ENCODE measurements at regions not wholly inside any gene's neighbourhood (a gene's known extent, or its start where the extent isn't known, plus 50 kb on each side); places are given as distances from the start of the nearest gene placed in this dataset.

DNA sequence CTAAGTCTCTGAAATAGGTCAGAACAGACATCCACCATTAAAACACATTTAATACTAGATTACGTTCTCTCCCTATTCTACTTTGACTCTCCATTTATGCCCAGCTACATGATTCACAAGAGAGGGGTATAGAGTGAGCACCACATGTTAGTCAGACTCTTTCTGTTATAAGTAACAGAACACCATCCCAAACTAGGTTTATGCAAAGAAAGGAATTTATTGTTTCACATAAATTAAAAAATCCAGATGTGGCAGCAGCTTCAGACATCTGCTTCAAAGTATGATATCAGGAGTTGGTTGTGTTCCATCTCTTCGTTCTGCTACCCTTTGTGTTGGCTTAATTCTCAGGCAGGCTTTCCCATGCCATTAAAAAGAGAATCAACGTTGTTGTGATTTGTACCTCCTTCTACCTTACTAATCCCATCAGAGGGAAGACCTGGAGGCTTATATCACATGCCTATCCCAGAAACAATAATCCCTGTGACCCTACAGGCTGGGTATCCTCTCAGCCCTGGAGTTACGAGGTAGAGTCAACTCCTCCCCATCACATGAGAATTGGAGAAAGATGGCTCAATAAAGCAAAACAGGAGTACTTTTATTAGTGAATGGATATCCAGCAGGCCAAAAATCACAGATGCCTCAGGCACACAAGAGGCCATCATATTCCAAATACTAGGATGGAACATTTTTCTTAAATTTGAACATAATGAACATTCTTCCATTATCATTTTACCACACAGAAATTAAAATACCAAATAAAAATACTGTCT, 163.2 kb downstream of the SLC7A11 start:
- DNase-seq (ENCODE audit: low read depth), result no peak

DNA sequence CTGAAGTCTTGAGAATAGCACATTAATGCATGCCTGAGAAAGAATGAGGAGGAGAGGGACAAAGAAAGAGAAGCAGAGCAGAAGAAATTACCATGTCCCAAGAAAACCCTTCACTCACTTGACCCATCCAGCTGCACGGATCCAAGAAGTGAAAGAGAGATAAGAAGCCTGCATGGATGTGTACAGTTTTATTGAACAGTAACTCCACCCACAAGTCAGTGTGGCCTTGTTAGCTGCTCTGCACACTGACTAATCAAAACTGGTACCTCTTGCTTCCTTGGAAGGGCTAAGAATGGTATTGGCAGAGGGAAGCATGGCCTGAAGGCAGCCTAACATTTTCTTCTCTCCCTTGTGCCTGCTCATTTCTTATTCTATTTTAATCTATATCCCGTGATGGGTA, 163.9 kb downstream of the SLC7A11 start:
- DNase-seq (ENCODE audit: low read depth), result no peak

DNA sequence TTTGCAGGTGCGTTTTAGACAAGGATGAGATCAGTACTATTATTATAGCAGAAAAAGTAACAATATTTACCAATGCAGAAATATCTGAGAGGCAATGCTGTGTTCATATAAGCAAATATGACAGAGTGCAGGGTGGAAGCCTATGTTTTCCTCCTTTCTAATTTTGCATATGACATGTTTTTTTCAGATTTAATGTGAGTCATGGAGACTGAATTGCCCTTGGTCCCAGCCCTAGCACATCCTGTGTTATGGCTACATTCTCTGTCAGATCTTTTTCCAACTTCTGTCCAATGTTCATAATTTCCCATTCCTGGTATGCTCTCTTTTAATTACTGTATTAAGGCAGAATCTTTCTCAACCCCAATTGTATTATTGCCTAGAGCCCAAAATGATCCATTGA, 165.6 kb downstream of the SLC7A11 start:
- DNase-seq (ENCODE audit: low read depth), result no peak

DNA sequence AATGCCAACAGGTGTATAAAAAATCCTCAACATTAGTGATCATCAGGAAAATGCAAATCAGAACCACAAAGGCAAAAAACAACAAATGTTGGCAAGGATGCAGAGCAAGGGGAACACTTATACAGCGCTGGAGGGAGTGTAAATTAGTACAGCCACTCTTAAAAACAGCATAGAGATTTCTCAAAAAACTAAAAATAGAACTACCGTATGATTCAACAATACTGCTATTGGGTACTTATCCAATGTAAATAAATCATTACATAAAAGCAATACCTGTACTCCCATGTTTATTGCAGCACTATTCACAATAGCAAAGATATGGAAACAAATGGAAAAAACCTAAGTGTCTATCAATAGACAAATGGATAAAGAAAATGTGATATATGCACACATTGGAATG, 171.3 kb downstream of the SLC7A11 start:
- no peak for DNase-seq (ENCODE audit: low read depth)

DNA sequence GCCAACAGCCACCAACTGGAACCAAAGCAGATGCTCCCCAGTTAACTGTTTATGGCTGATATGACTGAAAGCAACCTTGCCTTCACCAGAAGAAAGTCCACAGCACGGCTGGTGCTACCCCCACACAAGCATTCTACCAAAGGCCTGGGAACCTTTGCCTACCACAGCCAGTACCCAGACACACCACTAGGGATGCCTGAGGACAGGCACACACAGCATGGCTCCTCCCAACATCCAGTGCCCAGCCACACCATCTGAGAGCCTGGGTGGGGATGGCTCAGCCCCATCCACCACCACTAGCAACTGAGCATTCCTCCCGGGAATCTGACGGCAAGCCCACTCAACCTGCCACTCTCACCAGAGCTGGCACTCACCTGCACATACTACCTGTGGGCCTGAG, 178.6 kb downstream of the SLC7A11 start:
- no peak for DNase-seq (ENCODE audit: low read depth)

DNA sequence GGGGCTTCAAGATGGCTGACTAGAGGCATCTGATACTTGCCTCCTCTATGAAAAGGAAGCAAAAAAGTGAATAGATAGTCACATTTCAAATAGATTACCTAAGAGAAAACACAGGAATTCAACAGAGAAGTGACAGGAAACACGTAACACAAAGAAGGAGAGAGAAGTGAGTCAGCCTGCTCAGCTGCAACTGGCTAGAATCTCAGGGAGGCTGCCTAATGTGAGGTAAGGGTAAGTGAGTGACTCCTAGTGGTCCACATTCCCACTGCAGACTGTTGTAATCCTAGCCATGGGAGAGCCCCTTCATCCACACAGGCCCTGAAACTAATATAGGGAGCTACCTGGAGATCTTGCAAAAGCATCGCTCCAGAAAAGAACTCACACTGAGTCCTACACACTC, 179.2 kb downstream of the SLC7A11 start:
- DNase-seq (ENCODE audit: low read depth), result no peak

DNA sequence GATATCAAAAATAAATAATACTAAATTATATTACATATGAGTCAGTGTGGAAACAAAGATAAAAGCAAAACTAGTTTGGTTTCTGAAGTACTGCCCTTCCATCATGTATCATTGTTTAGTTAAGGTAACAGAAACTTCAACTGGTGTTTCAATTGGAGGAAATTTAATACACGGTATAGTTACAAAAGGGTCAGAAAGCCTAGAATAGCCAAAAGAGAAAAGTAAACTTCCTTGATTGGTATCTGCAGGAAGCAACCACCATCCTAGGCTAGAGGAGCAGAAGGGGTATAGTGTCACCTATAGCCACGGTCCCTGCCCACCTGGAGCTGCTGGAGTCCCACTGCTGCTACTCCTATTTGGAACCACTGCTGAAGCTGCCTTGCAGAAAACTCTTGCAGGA, 185.6 kb downstream of the SLC7A11 start:
- DNase-seq (ENCODE audit: low read depth), result no peak

DNA sequence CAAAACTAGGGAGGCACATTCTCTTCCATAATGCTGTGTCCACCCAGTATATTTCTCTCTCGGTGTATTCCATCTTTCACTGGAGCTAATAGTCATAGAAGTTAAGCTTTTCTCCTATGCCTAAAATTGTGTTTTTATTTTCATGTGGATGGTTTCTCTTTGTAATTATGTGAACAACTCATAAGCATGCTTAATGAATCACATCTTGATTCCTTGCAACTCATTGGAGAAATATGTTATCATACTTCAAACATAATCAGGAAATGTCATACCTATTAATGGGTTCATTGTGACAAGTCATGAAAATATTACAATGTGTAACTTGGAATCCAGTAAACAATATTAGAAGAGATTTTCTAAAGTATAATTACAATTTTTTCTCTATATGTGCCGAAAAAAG, 186.3 kb downstream of the SLC7A11 start:
- no peak for DNase-seq (ENCODE audit: low read depth)

DNA sequence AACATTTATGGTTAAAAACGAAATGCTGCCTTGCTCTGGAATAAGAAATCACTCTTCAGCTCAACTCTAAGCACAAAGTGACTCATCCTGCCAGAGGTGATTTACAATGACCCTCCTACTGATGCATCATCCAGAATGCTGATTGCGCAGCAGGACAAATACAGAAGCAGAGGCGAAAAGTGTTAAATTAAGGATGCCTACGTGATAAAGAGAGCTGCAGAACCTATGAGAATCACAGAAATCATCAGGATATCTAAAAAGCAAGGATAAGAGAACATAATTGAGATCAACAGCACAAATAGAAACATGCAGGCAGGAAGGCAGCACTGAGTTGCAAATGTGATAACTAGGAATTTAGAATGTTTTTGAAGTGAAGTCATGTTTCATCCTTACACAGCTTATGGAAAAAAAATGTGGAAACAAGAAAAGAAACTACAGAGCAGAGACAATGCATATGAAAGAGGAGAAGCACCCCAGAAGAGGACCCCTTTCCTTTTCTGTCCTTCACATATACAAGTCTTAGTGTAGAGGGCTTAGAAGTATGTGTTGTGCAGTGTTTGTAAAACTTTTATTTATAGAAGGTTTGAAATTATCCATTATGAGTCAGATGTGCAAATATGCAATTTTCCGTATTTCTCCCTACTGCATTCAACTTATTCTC, 188.4 kb downstream of the SLC7A11 start:
- peak; percentile 89 for DNase-seq (ENCODE audit: low read depth)

DNA sequence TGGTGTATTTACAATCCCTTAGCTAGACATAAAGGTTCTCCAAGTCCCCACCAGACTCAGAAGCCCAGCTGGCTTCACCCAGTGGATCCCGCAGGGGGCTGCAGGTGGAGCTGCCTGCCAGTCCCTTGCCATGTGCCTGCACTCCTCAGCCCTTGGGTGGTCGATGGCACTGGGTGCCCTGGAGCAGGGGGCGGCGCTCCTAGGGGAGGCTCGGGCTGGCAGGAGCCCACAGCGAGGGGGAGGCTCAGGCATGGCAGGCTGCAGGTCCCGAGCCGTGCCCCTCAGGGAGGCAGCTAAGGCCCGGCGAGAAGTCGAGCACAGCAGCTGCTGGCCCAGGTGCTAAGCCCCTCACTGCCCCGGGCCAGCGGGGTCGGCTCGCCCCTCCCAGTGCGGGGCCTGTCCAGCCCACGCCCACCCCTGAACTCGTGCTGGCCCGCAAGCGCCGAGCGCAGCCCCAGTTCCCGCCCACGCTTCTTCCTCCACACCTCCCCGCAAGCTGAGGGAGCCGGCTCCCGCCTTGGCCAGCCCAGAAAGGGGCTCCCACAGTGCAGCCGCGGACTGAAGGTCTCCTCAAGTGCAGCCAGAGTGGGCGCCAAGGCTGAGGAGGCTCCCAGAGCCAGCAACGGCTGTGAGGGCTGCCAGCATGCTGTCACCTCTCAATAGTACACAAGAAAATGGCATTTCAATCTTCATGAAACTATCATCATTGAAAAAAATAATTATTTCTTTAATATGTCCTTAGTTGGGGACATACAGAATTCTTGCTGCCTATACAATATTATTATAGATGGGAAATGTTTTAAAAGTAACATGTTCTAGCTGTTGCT, 189.1 kb downstream of the SLC7A11 start:
- DNase-seq (ENCODE audit: low read depth), result no peak

DNA sequence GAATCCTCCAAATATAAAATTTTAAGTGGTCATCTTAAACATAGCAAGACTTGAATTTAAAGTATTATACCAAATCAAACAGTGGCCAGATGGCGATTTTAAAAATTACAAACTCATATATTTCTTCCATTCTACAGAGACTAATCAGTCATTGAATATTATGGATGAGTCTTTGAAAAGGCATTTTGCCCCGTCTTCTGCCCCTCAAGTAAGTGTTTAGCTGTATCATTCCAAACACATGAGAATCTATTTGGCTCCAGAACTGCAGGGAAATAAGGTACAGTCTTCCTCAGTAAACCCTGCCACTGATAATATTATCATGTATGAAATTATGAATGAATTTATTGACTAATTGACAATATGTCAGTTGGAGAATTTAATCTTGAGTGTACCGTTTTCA, 191.0 kb downstream of the SLC7A11 start:
- DNase-seq (ENCODE audit: low read depth), result no peak

DNA sequence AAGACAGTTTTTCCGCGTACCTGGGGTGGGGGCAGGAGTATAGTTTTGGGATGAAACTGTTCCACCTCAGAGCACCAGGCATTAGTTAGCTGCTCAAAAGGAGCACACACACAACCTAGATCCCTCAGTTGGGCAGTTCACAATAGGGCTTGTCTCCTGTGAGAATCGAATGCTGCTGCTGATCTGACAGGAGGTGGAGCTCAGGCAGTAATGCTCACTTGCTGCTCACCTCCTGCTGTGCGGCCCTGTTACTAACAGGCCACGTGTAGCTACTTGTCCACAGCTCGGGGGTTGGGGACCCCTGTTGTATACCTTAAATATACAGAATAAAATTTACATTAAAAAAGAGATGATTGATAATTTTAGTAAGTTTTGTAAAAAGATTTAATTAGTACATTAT, 191.5 kb downstream of the SLC7A11 start:
- no peak for DNase-seq (ENCODE audit: low read depth)

DNA sequence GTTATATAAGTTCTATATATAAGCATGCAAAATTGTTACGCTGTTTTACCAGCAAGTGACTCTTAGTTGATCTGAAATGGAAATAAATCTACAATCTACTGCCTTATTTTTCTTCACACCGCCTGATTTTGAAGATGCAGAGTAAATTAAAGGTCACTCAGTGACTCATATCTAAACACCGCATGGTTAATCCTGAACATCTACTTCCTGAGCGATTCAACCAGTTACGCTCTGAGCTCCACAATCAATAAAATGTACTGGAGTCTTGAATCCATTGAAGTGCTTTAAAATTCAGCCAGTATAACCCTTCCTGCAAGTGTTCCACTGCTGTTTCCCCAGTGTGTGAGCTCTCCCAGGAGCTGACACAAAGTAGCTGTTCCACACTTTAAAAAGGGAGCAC, 192.8 kb downstream of the SLC7A11 start:
- no peak for DNase-seq (ENCODE audit: low read depth)

DNA sequence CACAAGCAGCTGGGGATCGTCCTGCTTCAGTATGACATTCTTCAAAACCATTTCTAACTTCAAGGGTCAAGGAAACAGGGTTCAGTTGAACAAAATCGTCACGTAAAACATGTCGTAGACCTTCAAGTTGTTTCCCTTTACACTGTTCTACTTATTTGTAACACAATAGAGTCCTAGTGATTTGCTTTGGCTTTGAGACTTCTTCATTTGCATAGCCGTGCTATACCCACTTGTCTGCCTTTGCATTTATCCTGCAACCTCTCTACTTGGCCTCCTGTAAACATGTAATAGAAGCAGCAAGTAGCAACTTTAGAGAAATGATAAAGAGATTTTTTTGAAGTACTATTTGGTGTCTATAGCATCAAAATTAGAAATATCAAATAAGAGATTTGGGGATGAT, 194.9 kb downstream of the SLC7A11 start:
- no peak for DNase-seq (ENCODE audit: low read depth)

DNA sequence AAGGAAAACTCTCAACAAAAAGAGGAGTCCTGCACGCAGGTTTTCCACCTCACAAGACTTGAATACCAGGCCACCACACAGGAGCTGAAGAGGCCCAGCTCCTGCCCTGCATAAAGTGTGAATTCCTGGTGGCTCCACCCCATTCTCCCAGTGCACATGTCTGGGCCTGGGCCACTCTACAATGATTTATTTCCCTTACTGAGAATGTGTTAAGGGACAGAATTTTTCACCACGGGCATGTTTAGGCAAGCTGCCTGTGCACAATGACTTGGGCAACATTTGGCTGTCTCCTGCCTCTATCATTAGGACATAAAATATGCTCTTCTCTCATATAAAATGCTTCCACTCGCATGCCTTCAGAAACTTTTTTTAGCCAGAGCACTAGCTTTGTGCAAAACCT, 197.1 kb downstream of the SLC7A11 start:
- DNase-seq (ENCODE audit: low read depth), result no peak

DNA sequence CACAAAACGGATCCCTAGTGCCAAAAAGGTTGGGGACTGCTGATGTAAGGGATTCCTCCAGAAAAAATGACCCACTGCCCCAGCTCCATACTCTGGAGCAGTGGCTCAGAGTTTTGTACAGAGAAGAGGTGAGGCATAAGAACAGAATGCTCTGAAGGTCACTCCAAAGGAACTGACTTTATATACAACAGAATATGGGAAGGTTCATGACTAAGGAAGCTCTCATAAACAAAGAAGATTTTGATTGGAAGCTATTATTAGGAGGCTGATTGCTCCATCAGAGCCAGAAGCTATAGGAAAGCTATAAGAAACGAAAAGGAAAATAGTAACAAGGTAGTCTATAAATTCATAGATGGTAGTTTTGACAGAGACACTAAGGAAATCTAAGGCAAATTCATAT, 203.1 kb downstream of the SLC7A11 start:
- no peak for DNase-seq (ENCODE audit: low read depth)

DNA sequence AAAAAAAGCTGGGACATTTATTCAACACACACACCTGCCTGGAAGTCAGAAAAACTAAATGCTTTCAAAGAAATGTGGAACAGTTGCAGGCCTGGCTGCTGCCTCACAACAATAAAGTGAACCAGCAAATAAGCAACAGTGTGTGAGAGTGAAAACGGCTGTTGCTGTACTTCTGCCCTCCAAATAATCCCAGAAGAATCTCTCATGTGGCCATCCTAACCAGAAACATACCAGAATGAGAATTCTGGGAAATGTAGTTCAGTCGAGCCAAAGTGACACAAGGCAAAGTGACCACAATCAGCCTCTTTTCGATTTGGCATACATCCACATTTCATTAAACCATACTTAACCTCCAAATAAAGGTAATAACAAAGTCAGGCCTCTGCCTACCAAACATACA, 204.5 kb downstream of the SLC7A11 start:
- DNase-seq (ENCODE audit: low read depth), result no peak

DNA sequence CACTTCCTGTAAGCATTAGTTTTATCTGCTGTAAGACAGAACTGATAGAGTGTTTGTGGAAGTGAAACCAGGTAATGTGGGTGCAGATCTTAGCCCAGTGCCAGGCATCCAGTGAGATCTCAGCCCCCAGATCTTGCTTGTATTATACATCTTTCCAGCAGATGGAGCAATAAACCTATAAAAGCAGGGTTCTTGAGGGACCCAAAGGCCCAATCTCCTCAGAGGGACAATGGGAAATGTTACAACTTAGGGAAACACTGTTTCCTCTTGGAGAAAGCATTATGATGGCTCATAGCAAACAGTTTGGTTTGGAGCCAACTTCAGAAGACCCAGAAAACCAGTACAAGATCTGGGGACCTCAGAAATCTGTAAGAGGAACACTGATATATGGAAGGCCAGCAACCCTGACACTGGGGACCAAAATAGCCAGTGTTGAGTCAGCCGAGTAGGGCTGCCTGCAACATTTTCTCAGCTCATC, 206.3 kb downstream of the SLC7A11 start:
- DNase-seq (ENCODE audit: low read depth), result no peak

DNA sequence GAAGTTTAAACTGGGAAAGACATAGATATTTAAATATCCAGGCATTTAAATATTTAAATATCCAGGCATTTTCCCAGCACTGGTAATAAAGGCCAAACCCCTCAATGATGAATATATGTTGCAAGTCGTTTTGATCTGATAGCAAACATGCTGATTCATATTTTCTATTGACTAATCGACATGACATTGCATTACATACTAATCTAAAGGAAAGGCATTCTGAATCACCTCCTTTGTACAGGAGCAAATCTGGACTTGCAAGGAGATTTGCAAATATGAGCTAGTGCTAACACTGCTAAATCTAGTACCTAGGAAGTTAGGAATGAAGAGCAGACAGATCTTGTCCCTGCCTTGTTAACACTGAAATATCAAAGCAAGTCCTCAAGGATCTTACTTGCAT, 207.3 kb downstream of the SLC7A11 start:
- peak; percentile 71 for DNase-seq (ENCODE audit: low read depth)

DNA sequence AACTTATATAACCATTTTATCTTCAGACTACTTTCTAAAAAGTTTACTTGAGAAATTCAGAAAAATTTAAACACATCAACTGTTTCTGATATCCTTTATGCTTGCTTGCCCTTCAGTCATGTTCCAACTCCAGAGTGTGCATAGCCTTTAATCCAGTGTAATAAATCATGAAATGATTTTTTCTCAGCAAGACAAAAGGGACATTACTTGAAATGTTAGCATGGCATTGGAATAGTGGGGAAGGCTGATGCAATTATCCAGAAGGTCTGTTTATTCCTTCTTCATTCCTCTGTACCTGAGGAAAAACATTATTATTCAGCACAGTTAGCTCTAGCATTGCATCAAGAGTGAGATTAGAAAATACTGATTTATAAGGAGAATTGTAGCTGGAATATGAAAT, 209.9 kb downstream of the SLC7A11 start:
- no peak for DNase-seq (ENCODE audit: low read depth)

DNA sequence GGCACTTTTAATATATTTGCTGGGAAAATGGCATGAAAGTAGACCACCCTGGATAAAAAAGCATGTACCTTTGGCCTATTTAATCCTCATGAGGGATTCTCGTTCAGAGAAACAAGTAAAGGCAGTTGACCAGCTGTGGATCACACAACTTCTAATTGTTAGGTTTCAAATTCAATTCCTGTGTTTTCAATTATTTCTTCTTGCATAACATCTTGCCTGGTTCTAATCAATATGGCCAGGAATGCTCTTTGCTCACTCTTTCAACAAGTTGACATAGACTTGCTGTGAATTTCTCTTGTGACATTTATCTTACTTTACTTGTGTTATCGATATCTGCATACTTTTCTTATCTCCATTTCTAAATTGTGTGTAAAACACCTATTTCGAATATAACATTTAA, 211.8 kb downstream of the SLC7A11 start:
- DNase-seq (ENCODE audit: low read depth), result no peak

DNA sequence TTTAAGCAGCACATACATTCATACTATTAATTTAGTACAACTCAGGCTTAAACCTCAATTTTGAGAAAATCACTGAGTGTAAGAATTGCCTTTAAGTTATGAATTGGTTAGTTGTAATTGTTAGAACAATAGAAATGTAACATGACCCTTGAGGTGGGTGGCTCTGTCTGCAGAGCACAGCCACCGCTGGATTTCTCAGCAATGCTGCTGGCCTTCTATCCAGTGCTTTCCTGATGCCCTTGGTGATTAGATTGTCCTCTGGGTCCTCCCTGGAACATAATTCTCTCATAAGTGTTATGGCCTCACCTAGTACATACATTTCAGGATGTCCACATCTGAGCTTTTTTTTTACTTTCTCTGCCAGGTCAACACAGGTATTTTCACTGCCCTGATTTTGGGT, 213.2 kb downstream of the SLC7A11 start:
- DNase-seq (ENCODE audit: low read depth), result no peak
